ENCODE measurements at regions not wholly inside any gene's neighbourhood (a gene's known extent, or its start where the extent isn't known, plus 50 kb on each side); places are given as distances from the start of the nearest gene placed in this dataset.
"Not testable (repeated sequence)": the region's sequence is repeated elsewhere in the genome, so short reads cannot be mapped to it uniquely, and the experiment has no call there.

GRCh38 chr6:147691446-147691845 is 183.0 kb downstream of the SAMD5 start:
- DNase-seq (ENCODE audit: low spot score): no peak

GRCh38 chr6:147693181-147693580 is 184.7 kb downstream of the SAMD5 start:
- no peak for DNase-seq (ENCODE audit: low spot score)
- H3K36me3 Mint-ChIP-seq: no peaks in the 10 kb centered on the region
- H3K4me3 Mint-ChIP-seq: no peak overlapping the region
- ATAC-seq: no peak; the same call in 1 of the 2 replicates
- H3K27ac Mint-ChIP-seq: no peak overlapping the region
- H3K9me3 Mint-ChIP-seq: no peaks in the 10 kb centered on the region
- TF ChIP-seq GABPB1 (CRISPR knock-in tag; IDR thresholded peaks at IDR 0.05): no peak
- no peak for TF ChIP-seq CBFB (CRISPR knock-in tag; IDR thresholded peaks at IDR 0.05; ENCODE audit: low read depth)
- TF ChIP-seq JAZF1 (CRISPR knock-in tag; IDR thresholded peaks at IDR 0.05): no peak
- no peak for TF ChIP-seq CREM (CRISPR knock-in tag; IDR thresholded peaks at IDR 0.05)
- TF ChIP-seq MYBL2 (CRISPR knock-in tag; IDR thresholded peaks at IDR 0.05): no peak
- H3K4me1 Mint-ChIP-seq: no peaks in the 10 kb centered on the region
- CTCF ChIA-PET: no interaction called here
- H3K27me3 Mint-ChIP-seq (ENCODE audit: low read depth): no peaks in the 10 kb centered on the region
- POLR2A ChIA-PET: no interaction called here

More at GRCh38 chr6:147691446-147691845, 183.0 kb downstream of the SAMD5 start:
- no peak overlapping the region for H3K4me3 Mint-ChIP-seq
- H3K27me3 Mint-ChIP-seq (ENCODE audit: low read depth): no peaks in the 10 kb centered on the region
- no peaks in the 10 kb centered on the region for H3K4me1 Mint-ChIP-seq
- no peaks in the 10 kb centered on the region for H3K36me3 Mint-ChIP-seq
- TF ChIP-seq OVOL2 (CRISPR knock-in tag; IDR thresholded peaks at IDR 0.05; ENCODE audit: borderline replicate concordance) (no peak), NFYB (CRISPR knock-in tag; conservative IDR thresholded peaks at IDR 0.05; ENCODE audit: low read depth) (no peak), RORB (CRISPR knock-in tag; IDR thresholded peaks at IDR 0.05) (no peak), TEAD4 (CRISPR knock-in tag; IDR thresholded peaks at IDR 0.05) (no peak), MXD4 (CRISPR knock-in tag; IDR thresholded peaks at IDR 0.05; ENCODE audit: borderline replicate concordance) (no peak)
- H3K9me3 Mint-ChIP-seq: no peaks in the 10 kb centered on the region
- CTCF ChIA-PET: no interaction called here
- POLR2A ChIA-PET: interaction anchor here (0.5 kb wide), 1 partner anchor 417 kb away, joined by 5 read pairs; no protein-coding TSS in a partner anchor
- no peak for ATAC-seq
- H3K27ac Mint-ChIP-seq: no peak overlapping the region

GRCh38 chr6:147694556-147694955 is 186.1 kb downstream of the SAMD5 start:
- H3K4me1 Mint-ChIP-seq: peaks cover 11% of the 10 kb centered on the region
- H3K36me3 Mint-ChIP-seq; ATAC-seq; POLR2A ChIA-PET; H3K4me3 Mint-ChIP-seq; H3K27ac Mint-ChIP-seq; DNase-seq (ENCODE audit: low spot score); H3K27me3 Mint-ChIP-seq (ENCODE audit: low read depth); H3K9me3 Mint-ChIP-seq: not testable (repeated sequence)
- CTCF ChIA-PET: interaction anchor here (0.6 kb wide), 1 partner anchor 60 kb away, joined by 3 read pairs; no protein-coding TSS in a partner anchor

GRCh38 chr6:147695819-147696218 is 187.3 kb downstream of the SAMD5 start:
- ATAC-seq: no peak
- no peaks in the 10 kb centered on the region for H3K9me3 Mint-ChIP-seq
- TF ChIP-seq TEAD1 (CRISPR knock-in tag; IDR thresholded peaks at IDR 0.05) (no peak), CTCF (IDR thresholded peaks at IDR 0.05) (no peak), HMGA2 (CRISPR knock-in tag; IDR thresholded peaks at IDR 0.05) (no peak), E2F1 (CRISPR knock-in tag; IDR thresholded peaks at IDR 0.05) (no peak), NR2C2 (CRISPR knock-in tag; IDR thresholded peaks at IDR 0.05) (no peak), ZNF396 (CRISPR knock-in tag; IDR thresholded peaks at IDR 0.05; ENCODE audit: borderline replicate concordance) (no peak), E2F4 (CRISPR knock-in tag; IDR thresholded peaks at IDR 0.05; ENCODE audit: borderline replicate concordance, low read depth) (no peak), ZNF416 (CRISPR knock-in tag; IDR thresholded peaks at IDR 0.05) (no peak), ZNF532 (CRISPR knock-in tag; IDR thresholded peaks at IDR 0.05; ENCODE audit: borderline replicate concordance) (no peak), ZNF425 (CRISPR knock-in tag; conservative IDR thresholded peaks at IDR 0.05) (no peak), MXD4 (CRISPR knock-in tag; IDR thresholded peaks at IDR 0.05; ENCODE audit: borderline replicate concordance) (no peak), TCF7 (CRISPR knock-in tag; IDR thresholded peaks at IDR 0.05; ENCODE audit: low read depth) (no peak)

More at GRCh38 chr6:147695819-147696218, 187.3 kb downstream of the SAMD5 start:
- ChIA-PET CTCF (no interaction called here), POLR2A (no interaction called here)
- H3K36me3 Mint-ChIP-seq: no peaks in the 10 kb centered on the region
- H3K27ac Mint-ChIP-seq: no peak overlapping the region
- H3K4me1 Mint-ChIP-seq: peaks cover 12% of the 10 kb centered on the region
- no peak overlapping the region for H3K4me3 Mint-ChIP-seq
- H3K27me3 Mint-ChIP-seq (ENCODE audit: low read depth): no peaks in the 10 kb centered on the region
- DNase-seq (ENCODE audit: low spot score): no peak
